ENCODE measurements at regions not wholly inside any gene's neighbourhood (a gene's known extent, or its start where the extent isn't known, plus 50 kb on each side); places are given as distances from the start of the nearest gene placed in this dataset.

GRCh38 chr1:22371408-22371807 lies 80.2 kb upstream of the ZBTB40 start:
- TF ChIP-seq CTCF (IDR thresholded peaks at IDR 0.05; ENCODE audit: low read depth, low read length, poor library complexity, severe bottlenecking) (no peak), EZH2phosphoT487 (IDR thresholded peaks at IDR 0.05; ENCODE audit: borderline replicate concordance, low read length) (no peak)
